B cell (primary cell): ENCODE measurements at regions not wholly inside any gene's neighbourhood (a gene's known extent, or its start where the extent isn't known, plus 50 kb on each side); places are given as distances from the start of the nearest gene placed in this dataset.

Experiments used
- ATAC-seq: fragments of 200-7000 bp; cut with Tn5 transposase; one replicate; pipeline ENCODE4 v1.10.0; 2021; ENCODE audit warnings: low read depth, mild to moderate bottlenecking, moderate number of reproducible peaks, moderate library complexity
- CTCF ChIA-PET: fragments of 350-600 bp; sonication (Branson Sonifier 250); formaldehyde crosslinking; loops from one replicate; lab custom pipeline; 2021; ENCODE audit warnings: antibody characterized with exemption, inconsistent platforms; lab: Charles Lee
- POLR2A ChIA-PET: fragments of 350-600 bp; sonication (Branson Sonifier 250); formaldehyde crosslinking; loops from one replicate; lab custom pipeline; 2021; ENCODE audit warnings: antibody characterized with exemption; lab: Charles Lee
- DNase-seq: peaks from one replicate; pipeline ENCODE4 v3.0.0; 2013
- H2AFZ ChIP-seq: 2 replicates; pipeline ENCODE4 v1.6.1; 2012; ENCODE audit warnings: mild to moderate bottlenecking, low read depth, low read length; ENCODE audit not compliant: insufficient read depth, poor library complexity, severe bottlenecking
- H3K27ac ChIP-seq, 2 donors: 1 replicate in 1 of 2; 2 replicates in 1 of 2; pipeline ENCODE4 v1.5.1; 2012 to 2013; ENCODE audit warnings: low read length in 2 of 2, mild to moderate bottlenecking in 2 of 2, moderate library complexity in 1 of 2
- H3K27me3 ChIP-seq, 4 experiments: fragments of 200-600 bp in 1 of 4; sonication (generic) in 1 of 4; replicated peaks in 1 of 4; 1 replicate in 2 of 4; 2 replicates in 2 of 4; pipeline versions ENCODE4 v1.6.1 to v1.7.0; 2013 to 2016; ENCODE audit warnings: low read length in 3 of 4, mild to moderate bottlenecking in 2 of 4, mixed read lengths in 1 of 4, moderate library complexity in 1 of 4; ENCODE audit not compliant: insufficient read depth in 4 of 4, control insufficient read depth in 3 of 4; ENCODE audit errors: control extremely low read depth in 1 of 4
- H3K36me3 ChIP-seq, 2 experiments: replicated peaks in 1 of 2; 1 replicate in 1 of 2; 2 replicates in 1 of 2; pipeline versions ENCODE4 v1.6.1 to v1.7.1; 2013; ENCODE audit warnings: low read length in 1 of 2; ENCODE audit not compliant: insufficient read depth in 2 of 2, control insufficient read depth in 1 of 2; ENCODE audit errors: control extremely low read depth in 1 of 2, extremely low read depth in 1 of 2
- H3K4me1 ChIP-seq, 2 donors: fragments of 200-600 bp in 1 of 2; sonication (generic) in 1 of 2; 1 replicate in 1 of 2; 2 replicates in 1 of 2; pipeline versions ENCODE4 v1.5.1 to v1.6.1; 2013 to 2017; ENCODE audit warnings: low read length in 2 of 2; ENCODE audit not compliant: control insufficient read depth in 2 of 2, insufficient read depth in 2 of 2
- H3K4me2 ChIP-seq: replicated peaks from 2 replicates; pipeline ENCODE3; 2012; ENCODE audit warnings: mild to moderate bottlenecking, low read depth, low read length; ENCODE audit not compliant: poor library complexity, severe bottlenecking
- H3K4me3 ChIP-seq, 5 experiments: fragments of 200-600 bp in 1 of 5; sonication (generic) in 1 of 5; 1 replicate in 3 of 5; 2 replicates in 2 of 5; pipeline versions ENCODE4 v1.5.1 to v1.7.0; 2011 to 2016; ENCODE audit warnings: low read length in 4 of 5, mild to moderate bottlenecking in 4 of 5, low read depth in 2 of 5, control low read depth in 1 of 5, moderate library complexity in 1 of 5; ENCODE audit not compliant: insufficient read depth in 1 of 5; ENCODE audit errors: control extremely low read depth in 1 of 5, extremely low read depth in 1 of 5
- H3K79me2 ChIP-seq: fragments of 200-600 bp; sonication (generic); one replicate; pipeline ENCODE4 v1.6.0; 2016; ENCODE audit warnings: low read length; ENCODE audit not compliant: control insufficient read depth, insufficient read depth
- H3K9ac ChIP-seq: fragments of 200-600 bp; sonication (generic); 2 replicates; pipeline ENCODE4 v1.6.1; 2017; ENCODE audit warnings: mild to moderate bottlenecking, low read length, moderate library complexity
- H3K9me3 ChIP-seq, 3 donors: one replicate each; pipeline versions ENCODE4 v1.6.1 to v1.7.1; 2013; ENCODE audit warnings: low read length in 2 of 3; ENCODE audit not compliant: control insufficient read depth in 2 of 3, insufficient read depth in 1 of 3; ENCODE audit errors: control extremely low read depth in 1 of 3
- H4K20me1 ChIP-seq: 2 replicates; pipeline ENCODE4 v1.6.0; 2012; ENCODE audit warnings: mild to moderate bottlenecking, low read length; ENCODE audit not compliant: insufficient read depth, control insufficient read depth, poor library complexity, severe bottlenecking
- H3K27ac Mint-ChIP-seq: one replicate; pipeline ENCODE4 v1.8.0; 2021; ENCODE audit warnings: mixed read lengths
- H3K27me3 Mint-ChIP-seq: one replicate; pipeline ENCODE4 v1.8.0; 2021; ENCODE audit warnings: mixed read lengths
- H3K4me1 Mint-ChIP-seq: one replicate; pipeline ENCODE4 v1.8.0; 2021; ENCODE audit warnings: mixed read lengths
- H3K4me3 Mint-ChIP-seq: one replicate; pipeline ENCODE4 v1.8.0; 2021; ENCODE audit warnings: mixed read lengths
- H3K9me3 Mint-ChIP-seq: one replicate; pipeline ENCODE4 v1.8.0; 2022; ENCODE audit warnings: mixed read lengths; ENCODE audit not compliant: insufficient read depth
- CTCF ChIP-seq: fragments of 200-600 bp; IDR thresholded peaks from one replicate; pipeline ENCODE4 v1.8.0; 2022; ENCODE audit warnings: antibody characterized with exemption, mild to moderate bottlenecking
- EZH2 ChIP-seq: IDR thresholded peaks from 2 replicates; pipeline ENCODE4 v1.6.1; 2012; ENCODE audit warnings: borderline replicate concordance, low read depth, mild to moderate bottlenecking, moderate library complexity, low read length; ENCODE audit not compliant: insufficient read depth, poor library complexity, severe bottlenecking
- WGBS: methylation state at CpG from one replicate; pipeline ENCODE4 v1.1.5; 2013; ENCODE audit warnings: missing lambda C conversion rate; ENCODE audit not compliant: insufficient coverage; 5-methylcytosine and 5-hydroxymethylcytosine counted together
- intact Hi-C: fragments of 100-400 bp; cut with micrococcal nuclease; formaldehyde crosslinking; loops from one replicate; pipeline ENCODE4 v1.10.0; 2022

DNA sequence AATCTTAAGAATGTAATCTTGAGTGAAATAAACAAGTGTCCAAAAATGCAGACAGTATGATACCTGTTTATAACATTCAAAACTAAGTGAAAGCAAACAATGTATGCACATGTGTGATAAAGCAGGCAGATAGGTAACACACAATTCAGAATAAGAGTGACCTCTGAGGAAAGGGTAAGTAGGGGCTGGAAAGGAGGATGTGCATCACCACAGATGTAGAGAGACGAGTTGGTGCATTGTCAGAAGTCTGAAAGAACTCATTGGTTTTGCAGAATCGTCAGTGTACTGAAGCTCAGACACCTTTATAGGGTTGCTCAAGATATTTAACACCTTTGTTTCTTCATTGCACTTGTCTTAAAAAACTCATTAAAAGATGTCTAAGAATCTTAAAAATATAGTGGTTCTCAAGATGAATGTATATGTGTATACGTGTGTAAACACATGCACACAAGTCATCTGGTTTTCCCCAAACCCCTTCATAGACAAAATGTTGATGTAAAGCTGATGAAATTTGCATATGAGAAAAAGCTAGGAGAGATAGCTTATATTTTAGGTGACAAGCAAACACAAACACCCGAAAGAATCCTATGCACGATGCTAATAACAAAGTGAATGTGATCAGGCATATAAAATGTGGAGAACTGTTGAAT is 197.6 kb upstream of the MEF2C start:
- TF ChIP-seq CTCF = no peak
- TF ChIP-seq EZH2 = no peak
- POLR2A ChIA-PET = no interaction called here
- CTCF ChIA-PET = interaction anchor here (1.1 kb wide), 1 partner anchor 353 kb away, joined by 3 read pairs; no protein-coding TSS in a partner anchor
- Histone ChIP-seq H3K4me2 (peak overlapping the region; percentile 45), H3K4me3 (no peak overlapping the region), H3K27ac (no peak overlapping the region), H3K27me3 (no peaks in the 10 kb centered on the region), H2AFZ (peak overlapping the region; percentile 18), H3K36me3 (no peaks in the 10 kb centered on the region), H3K9me3 (no peaks in the 10 kb centered on the region), H3K79me2 (no peaks in the 10 kb centered on the region), H3K9ac (no peak overlapping the region), H3K4me1 (peaks cover 5 to 15% of the 10 kb centered on the region in 2 donors), H4K20me1 (no peaks in the 10 kb centered on the region)
- no peak for DNase-seq
- no CpG with 5 or more reads among the region's 5 CpGs for WGBS
- no peak for ATAC-seq
- Mint-ChIP-seq H3K27me3 (no peaks in the 10 kb centered on the region), H3K4me1 (peaks cover 22% of the 10 kb centered on the region), H3K9me3 (no peaks in the 10 kb centered on the region), H3K27ac (peak overlapping the region; percentile 34), H3K4me3 (peak overlapping the region; percentile 23)
- intact Hi-C loops = no loop called here

GRCh38 chr5:89072842-89073672 is 190.1 kb upstream of the MEF2C start:
- no peaks in the 10 kb centered on the region for H4K20me1 ChIP-seq
- no peaks in the 10 kb centered on the region for H3K9me3 ChIP-seq
- peaks cover 7 to 22% of the 10 kb centered on the region in 2 donors for H3K4me1 ChIP-seq
- peak overlapping the region; percentile 29 for H3K9ac ChIP-seq
- DNase-seq = peak; percentile 15
- H3K27me3 Mint-ChIP-seq = no peaks in the 10 kb centered on the region
- H3K9me3 Mint-ChIP-seq = no peaks in the 10 kb centered on the region
- TF ChIP-seq CTCF = no peak
- TF ChIP-seq EZH2 = no peak
- WGBS = no CpG with 5 or more reads among the region's 11 CpGs
- H3K27ac Mint-ChIP-seq = no peak overlapping the region
- peak overlapping the region; percentile 64 for H2AFZ ChIP-seq
- peak overlapping the region; percentile 62 for H3K4me3 Mint-ChIP-seq
- intact Hi-C loops = no loop called here
- CTCF ChIA-PET = interaction anchor here (0.7 to 1.2 kb wide), 4 partner anchors 10 to 19 kb away, joined by 3 read pairs; no protein-coding TSS in a partner anchor
- H3K4me1 Mint-ChIP-seq = peaks cover 19% of the 10 kb centered on the region
- H3K27me3 ChIP-seq = no peaks in the 10 kb centered on the region
- peak overlapping the region; percentile 56 for H3K4me2 ChIP-seq
- H3K27ac ChIP-seq = no peak overlapping the region
- H3K36me3 ChIP-seq = no peaks in the 10 kb centered on the region
- ATAC-seq = no peak
- peak overlapping the region in 2 of 5 experiments; percentile 2 to 10 for H3K4me3 ChIP-seq
- H3K79me2 ChIP-seq = no peaks in the 10 kb centered on the region
- POLR2A ChIA-PET = no interaction called here
